BLaER1 treated with 17β-estradiol and CSF1 and Interleukin-3, amounts not matched to agents 10 nM and 100 nM (cell line): ENCODE measurements at regions not wholly inside any gene's neighbourhood (a gene's known extent, or its start where the extent isn't known, plus 50 kb on each side); places are given as distances from the start of the nearest gene placed in this dataset.

Experiments
- H3K27ac ChIP-seq, 11 experiments: shearing (Covaris generic); formaldehyde crosslinking; 2 replicates each; pipeline ENCODE4 v1.8.1; 2022
- H3K27me3 ChIP-seq, 11 experiments: shearing (Covaris generic); formaldehyde crosslinking; 2 replicates each; pipeline ENCODE4 v1.8.1; 2022
- H3K36me3 ChIP-seq, 11 experiments: shearing (Covaris generic); formaldehyde crosslinking; 2 replicates each; pipeline ENCODE4 v1.8.1; 2022
- H3K4me1 ChIP-seq, 10 experiments: shearing (Covaris generic); formaldehyde crosslinking; 2 replicates each; pipeline ENCODE4 v1.8.1; 2022
- H3K4me2 ChIP-seq, 11 experiments: shearing (Covaris generic); formaldehyde crosslinking; 2 replicates each; pipeline ENCODE4 v1.8.1; 2022
- H3K4me3 ChIP-seq, 10 experiments: shearing (Covaris generic); formaldehyde crosslinking; 2 replicates each; pipeline ENCODE4 v1.8.1; 2022
- H3K9ac ChIP-seq, 11 experiments: shearing (Covaris generic); formaldehyde crosslinking; 2 replicates each; pipeline ENCODE4 v1.8.1; 2022
- H3K9me3 ChIP-seq, 11 experiments: shearing (Covaris generic); formaldehyde crosslinking; replicated peaks in 1 of 11; 2 replicates each; pipeline ENCODE4 v1.8.1; 2022
- H4K20me1 ChIP-seq, 11 experiments: shearing (Covaris generic); formaldehyde crosslinking; 2 replicates each; pipeline ENCODE4 v1.8.1; 2022
- Cebpa-rat ChIP-seq, 11 experiments: shearing (Covaris generic); IDR thresholded peaks; 2 replicates each; pipeline ENCODE4 v1.8.1; 2022

- H3K36me3 ChIP-seq, result no peaks in the 10 kb centered on the region
- H3K4me1 ChIP-seq, result peaks cover 0 to 6% (median 1%) of the 10 kb centered on the region in 10 experiments; a peak in 4 of 20 replicates
- H3K27ac ChIP-seq, result no peak overlapping the region
- H4K20me1 ChIP-seq, result no peaks in the 10 kb centered on the region
- no peak overlapping the region for H3K9ac ChIP-seq
- no peaks in the 10 kb centered on the region for H3K27me3 ChIP-seq
- TF ChIP-seq Cebpa-rat (IDR thresholded peaks at IDR 0.05), result no peak
- peaks cover 0 to 34% (median 16%) of the 10 kb centered on the region in 11 experiments; a peak in 15 of 22 replicates for H3K9me3 ChIP-seq
- no peak overlapping the region for H3K4me3 ChIP-seq
- H3K4me2 ChIP-seq, result 0 out of 22 replicates have a peak overlapping the region, but pooled peaks of 1 of the 11 experiments have one; percentile 7
Measured at GRCh38 chr6:21648475-21649050, 55.0 kb downstream of the SOX4 start.

GRCh38 chr6:21653323-21653722 is 59.8 kb downstream of the SOX4 start:
- Histone ChIP-seq H4K20me1 (no peaks in the 10 kb centered on the region), H3K9me3 (peaks cover 0 to 39% (median 22%) of the 10 kb centered on the region in 11 experiments; a peak in 15 of 22 replicates), H3K9ac (no peak overlapping the region), H3K27me3 (no peaks in the 10 kb centered on the region), H3K4me3 (no peak overlapping the region), H3K36me3 (no peaks in the 10 kb centered on the region), H3K4me1 (peaks cover 0 to 6% (median 1%) of the 10 kb centered on the region in 10 experiments; a peak in 4 of 20 replicates), H3K4me2 (no peak overlapping the region), H3K27ac (no peak overlapping the region)
- no peak for TF ChIP-seq Cebpa-rat (IDR thresholded peaks at IDR 0.05)

GRCh38 chr6:21653905-21654304 is 60.4 kb downstream of the SOX4 start:
- Histone ChIP-seq H3K9me3 (peaks cover 0 to 39% (median 22%) of the 10 kb centered on the region in 11 experiments; a peak in 15 of 22 replicates), H3K27ac (no peak overlapping the region), H4K20me1 (no peaks in the 10 kb centered on the region), H3K4me1 (peaks cover 0 to under 1% (median 0%) of the 10 kb centered on the region in 10 experiments; a peak in 2 of 20 replicates), H3K9ac (no peak overlapping the region), H3K36me3 (no peaks in the 10 kb centered on the region), H3K4me3 (no peak overlapping the region), H3K27me3 (no peaks in the 10 kb centered on the region), H3K4me2 (no peak overlapping the region)
- no peak for TF ChIP-seq Cebpa-rat (IDR thresholded peaks at IDR 0.05)

GRCh38 chr6:21654361-21654760 is 60.8 kb downstream of the SOX4 start:
- Histone ChIP-seq H3K4me3 (no peak overlapping the region), H3K4me1 (no peaks in the 10 kb centered on the region), H3K9me3 (peaks cover 0 to 35% (median 22%) of the 10 kb centered on the region in 11 experiments; a peak in 15 of 22 replicates), H3K27ac (no peak overlapping the region), H3K36me3 (no peaks in the 10 kb centered on the region), H4K20me1 (no peaks in the 10 kb centered on the region), H3K4me2 (no peak overlapping the region), H3K27me3 (no peaks in the 10 kb centered on the region), H3K9ac (no peak overlapping the region)
- no peak for TF ChIP-seq Cebpa-rat (IDR thresholded peaks at IDR 0.05)

GRCh38 chr6:21663966-21664313 is 70.4 kb downstream of the SOX4 start:
- Histone ChIP-seq H3K9ac (no peak overlapping the region; a peak in 1 of 22 replicates), H3K27ac (no peak overlapping the region), H3K4me2 (peak overlapping the region; percentile 79 to 99 (median 88)), H3K4me3 (peak overlapping the region; percentile 42 to 66 (median 56); a peak in 16 of 20 replicates), H4K20me1 (peaks cover 0 to 18% (median 5%) of the 10 kb centered on the region in 11 experiments; a peak in 10 of 22 replicates), H3K27me3 (peaks cover 66 to 74% (median 68%) of the 10 kb centered on the region in 11 experiments), H3K36me3 (no peaks in the 10 kb centered on the region), H3K9me3 (peaks cover 0 to 17% (median 4%) of the 10 kb centered on the region in 11 experiments; a peak in 5 of 22 replicates), H3K4me1 (peaks cover 24 to 36% (median 33%) of the 10 kb centered on the region in 10 experiments)
- no peak for TF ChIP-seq Cebpa-rat (IDR thresholded peaks at IDR 0.05)

GRCh38 chr6:21664314-21665109 is 71.0 kb downstream of the SOX4 start:
- Histone ChIP-seq H3K9me3 (peaks cover 0 to 17% (median 4%) of the 10 kb centered on the region in 11 experiments; a peak in 5 of 22 replicates), H3K27ac (no peak overlapping the region), H3K36me3 (no peaks in the 10 kb centered on the region), H3K4me2 (peak overlapping the region; percentile 79 to 99 (median 88)), H3K4me1 (peaks cover 24 to 36% (median 33%) of the 10 kb centered on the region in 10 experiments), H3K9ac (peak overlapping the region in 6 of 11 experiments; percentile 4 to 43 (median 22); a peak in 7 of 22 replicates), H4K20me1 (peaks cover 0 to 18% (median 5%) of the 10 kb centered on the region in 11 experiments; a peak in 10 of 22 replicates), H3K4me3 (peak overlapping the region; percentile 42 to 66 (median 56)), H3K27me3 (peaks cover 71 to 80% (median 74%) of the 10 kb centered on the region in 11 experiments)
- no peak for TF ChIP-seq Cebpa-rat (IDR thresholded peaks at IDR 0.05)

- Histone ChIP-seq H3K9ac (peak overlapping the region in 3 of 11 experiments; percentile 15 to 43 (median 29); a peak in 2 of 22 replicates), H3K4me2 (peak overlapping the region; percentile 79 to 99 (median 88)), H3K4me1 (peaks cover 24 to 36% (median 33%) of the 10 kb centered on the region in 10 experiments), H3K4me3 (peak overlapping the region; percentile 42 to 66 (median 56)), H4K20me1 (peaks cover 0 to 18% (median 5%) of the 10 kb centered on the region in 11 experiments; a peak in 10 of 22 replicates), H3K27ac (no peak overlapping the region), H3K9me3 (peaks cover 0 to 17% (median 4%) of the 10 kb centered on the region in 11 experiments; a peak in 5 of 22 replicates), H3K27me3 (peaks cover 75 to 85% (median 80%) of the 10 kb centered on the region in 11 experiments), H3K36me3 (no peaks in the 10 kb centered on the region)
- no peak for TF ChIP-seq Cebpa-rat (IDR thresholded peaks at IDR 0.05)
Measured at GRCh38 chr6:21665110-21665391, 71.5 kb downstream of the SOX4 start.

GRCh38 chr6:21665392-21666200 is 72.0 kb downstream of the SOX4 start:
- Histone ChIP-seq H3K9ac (no peak overlapping the region; a peak in 1 of 22 replicates), H3K27me3 (peaks cover 75 to 91% (median 85%) of the 10 kb centered on the region in 11 experiments), H3K27ac (no peak overlapping the region), H3K9me3 (peaks cover 0 to 17% (median 4%) of the 10 kb centered on the region in 11 experiments; a peak in 4 of 22 replicates), H4K20me1 (peaks cover 0 to 18% (median 5%) of the 10 kb centered on the region in 11 experiments; a peak in 10 of 22 replicates), H3K4me3 (peak overlapping the region; percentile 42 to 66 (median 54); a peak in 19 of 20 replicates), H3K36me3 (no peaks in the 10 kb centered on the region), H3K4me1 (peaks cover 24 to 36% (median 33%) of the 10 kb centered on the region in 10 experiments), H3K4me2 (peak overlapping the region; percentile 79 to 99 (median 88))
- no peak for TF ChIP-seq Cebpa-rat (IDR thresholded peaks at IDR 0.05)
